Panc1 (cell line): ENCODE measurements at regions not wholly inside any gene's neighbourhood (a gene's known extent, or its start where the extent isn't known, plus 50 kb on each side); places are given as distances from the start of the nearest gene placed in this dataset.

ENCODE experiments used
- ATAC-seq: fragments of 200-7000 bp; cut with Tn5 transposase; 2 replicates; pipeline ENCODE4 v1.9.1; 2020; ENCODE audit warnings: mild to moderate bottlenecking, moderate library complexity
- BruUV-seq: library from RNA; stranded (reverse); fragments of 400-500 nt; replicated peaks from 2 replicates; lab custom pipeline; 2021; lab: Mats Ljungman, UMichigan
- CTCF ChIA-PET: fragments of 300-600 bp; sonication (Branson Sonifier 250); formaldehyde crosslinking; loops from one replicate; lab custom pipeline; 2022; ENCODE audit warnings: antibody characterized with exemption; lab: Charles Lee
- POLR2A ChIA-PET: fragments of 300-600 bp; sonication (Branson Sonifier 250); formaldehyde crosslinking; loops from one replicate; lab custom pipeline; 2022; ENCODE audit warnings: antibody characterized with exemption; lab: Charles Lee
- DNase-seq: peaks from one replicate; pipeline ENCODE4 v3.0.0-alpha.2; 2010; ENCODE audit warnings: low read depth, low spot score
- H3K27ac ChIP-seq: 2 replicates; pipeline ENCODE4 v1.5.1; 2011; ENCODE audit warnings: mild to moderate bottlenecking, low read length, inconsistent platforms
- H3K27me3 ChIP-seq: fragments of 200-500 bp; sonication (Bioruptor generic); 2 replicates; pipeline ENCODE4 v1.6.0; 2014; ENCODE audit warnings: low read length, inconsistent platforms; ENCODE audit not compliant: control insufficient read depth, insufficient read depth
- H3K36me3 ChIP-seq: fragments of 200-500 bp; sonication (Bioruptor generic); 2 replicates; pipeline ENCODE4 v1.5.1; 2014; ENCODE audit warnings: inconsistent platforms, mild to moderate bottlenecking, low read length, moderate library complexity; ENCODE audit not compliant: control insufficient read depth, insufficient read depth
- H3K4me1 ChIP-seq: 2 replicates; pipeline ENCODE4 v1.5.1; 2011; ENCODE audit warnings: inconsistent platforms, mild to moderate bottlenecking, low read length, moderate library complexity; ENCODE audit not compliant: control insufficient read depth, insufficient read depth
- H3K4me3 ChIP-seq, 2 experiments: 2 replicates each; pipeline ENCODE4 v1.5.1; 2011 to 2012; ENCODE audit warnings: low read depth in 2 of 2, low read length in 2 of 2, mild to moderate bottlenecking in 2 of 2, inconsistent platforms in 1 of 2, moderate library complexity in 1 of 2
- H3K9me3 ChIP-seq: fragments of 200-500 bp; sonication (Bioruptor generic); 2 replicates; pipeline ENCODE4 v1.5.1; 2014; ENCODE audit warnings: low read depth, mild to moderate bottlenecking, inconsistent platforms, low read length, moderate library complexity; ENCODE audit not compliant: control insufficient read depth, insufficient read depth
- CTCF ChIP-seq: fragments of 450-650 bp; IDR thresholded peaks from 2 replicates; pipeline ENCODE4 v1.5.1; 2017; ENCODE audit warnings: mild to moderate bottlenecking
- POLR2AphosphoS5 ChIP-seq: IDR thresholded peaks from 2 replicates; pipeline ENCODE4 v1.6.1; 2012; ENCODE audit warnings: mild to moderate bottlenecking, low read depth, low read length, moderate library complexity
- REST ChIP-seq, 2 experiments: IDR thresholded peaks; 2 replicates each; pipeline ENCODE4 v1.6.1; 2011 to 2012; ENCODE audit warnings: low read depth in 2 of 2, control low read depth in 1 of 2, low read length in 1 of 2, mild to moderate bottlenecking in 1 of 2, moderate library complexity in 1 of 2; ENCODE audit not compliant: insufficient read depth in 1 of 2
- SIN3A ChIP-seq: IDR thresholded peaks from 2 replicates; pipeline ENCODE4 v1.6.1; 2012; ENCODE audit warnings: low read depth, mild to moderate bottlenecking, low read length, moderate library complexity, borderline replicate concordance; ENCODE audit not compliant: insufficient read depth
- TCF7L2 ChIP-seq: IDR thresholded peaks from 2 replicates; pipeline ENCODE4 v1.6.1; 2011; ENCODE audit warnings: mild to moderate bottlenecking, low read depth, low read length, inconsistent platforms
- in situ Hi-C: cut with HindIII; loops from 2 replicates; pipeline ENCODE4 v1.10.0; 2016; ENCODE audit warnings: low sequenced_read_pairs, low pct_unique_long_range_greater_than_20kb
- intact Hi-C: fragments of 100-400 bp; cut with micrococcal nuclease; formaldehyde crosslinking; loops from one replicate; pipeline ENCODE4 v1.10.0; 2022; ENCODE audit not compliant: unreplicated experiment

GRCh38 chr3:99468918-99469317 lies 169.5 kb upstream of the COL8A1 start:
- no peak overlapping the region for H3K4me3 ChIP-seq
- CTCF ChIA-PET, result no interaction called here
- DNase-seq, result no peak
- H3K36me3 ChIP-seq, result no peaks in the 10 kb centered on the region
- no peak for ATAC-seq
- no peak for TF ChIP-seq CTCF
- TF ChIP-seq REST (IDR thresholded peaks at IDR 0.05; ENCODE audit: insufficient read depth in 1 of 2, low read depth in 2 of 2, low read length in 1 of 2), result no peak
- TF ChIP-seq TCF7L2, result no peak
- no peak for TF ChIP-seq POLR2AphosphoS5
- no peak for TF ChIP-seq SIN3A
- no peak overlapping the region for H3K27ac ChIP-seq
- no peaks in the 10 kb centered on the region for H3K9me3 ChIP-seq
- H3K4me1 ChIP-seq, result no peaks in the 10 kb centered on the region
- POLR2A ChIA-PET, result no interaction called here
- intact Hi-C loops, result loop anchor here (10.0 kb wide), 1 partner anchor 444 kb away; no protein-coding TSS in a partner anchor
- in situ Hi-C loops, result no loop called here
- no peaks in the 10 kb centered on the region for H3K27me3 ChIP-seq
- no TSS peak for BruUV-seq

- Histone ChIP-seq H3K27ac (no peak overlapping the region), H3K36me3 (no peaks in the 10 kb centered on the region), H3K4me1 (no peaks in the 10 kb centered on the region), H3K4me3 (no peak overlapping the region), H3K27me3 (no peaks in the 10 kb centered on the region), H3K9me3 (no peaks in the 10 kb centered on the region)
- DNase-seq (no peak), ATAC-seq (no peak)
- CTCF ChIA-PET, result no interaction called here
- TF ChIP-seq REST (IDR thresholded peaks at IDR 0.05; ENCODE audit: insufficient read depth in 1 of 2, low read depth in 2 of 2, low read length in 1 of 2), result no peak
- no peak for TF ChIP-seq SIN3A
- no peak for TF ChIP-seq CTCF
- TF ChIP-seq TCF7L2, result no peak
- TF ChIP-seq POLR2AphosphoS5, result no peak
- no TSS peak for BruUV-seq
- intact Hi-C loops, result loop anchor here (10.0 kb wide), 1 partner anchor 443 kb away; no protein-coding TSS in a partner anchor
- in situ Hi-C loops, result no loop called here
- POLR2A ChIA-PET, result no interaction called here
These were observed 171.0 kb upstream of the COL8A1 start for GRCh38 chr3:99467420-99467819.
